GM18511 (cell line): ENCODE measurements at regions not wholly inside any gene's neighbourhood (a gene's known extent, or its start where the extent isn't known, plus 50 kb on each side); places are given as distances from the start of the nearest gene placed in this dataset.
"Not testable (repeated sequence)": the region's sequence is repeated elsewhere in the genome, so short reads cannot be mapped to it uniquely, and the experiment has no call there.

Experiments used
- ATAC-seq: cut with Tn5 transposase; IDR thresholded peaks from one replicate; pipeline ENCODE4 v1.9.1; 2021; ENCODE audit warnings: mild to moderate bottlenecking, moderate library complexity; ENCODE audit not compliant: unreplicated experiment

DNA sequence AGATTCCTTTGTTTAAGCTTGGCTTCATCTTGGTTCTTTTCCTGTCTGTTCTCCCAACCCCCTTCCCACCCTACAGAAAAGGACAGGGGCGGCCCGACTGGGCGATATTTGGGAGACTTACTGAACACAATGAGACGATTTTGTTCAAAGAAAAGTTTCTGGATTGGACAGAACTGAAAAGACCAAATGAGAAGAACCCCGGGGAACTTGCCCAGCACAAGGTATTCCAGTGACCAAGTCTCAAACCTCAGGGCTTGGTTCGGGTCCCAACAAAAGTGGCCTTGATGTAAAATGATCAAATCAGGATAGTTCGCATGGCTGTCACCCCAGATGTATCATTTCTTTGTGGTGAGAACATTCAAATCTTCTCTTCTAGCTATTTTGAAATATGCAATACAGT, 73.9 kb upstream of the LYZL2 start:
- not testable (repeated sequence) for ATAC-seq

DNA sequence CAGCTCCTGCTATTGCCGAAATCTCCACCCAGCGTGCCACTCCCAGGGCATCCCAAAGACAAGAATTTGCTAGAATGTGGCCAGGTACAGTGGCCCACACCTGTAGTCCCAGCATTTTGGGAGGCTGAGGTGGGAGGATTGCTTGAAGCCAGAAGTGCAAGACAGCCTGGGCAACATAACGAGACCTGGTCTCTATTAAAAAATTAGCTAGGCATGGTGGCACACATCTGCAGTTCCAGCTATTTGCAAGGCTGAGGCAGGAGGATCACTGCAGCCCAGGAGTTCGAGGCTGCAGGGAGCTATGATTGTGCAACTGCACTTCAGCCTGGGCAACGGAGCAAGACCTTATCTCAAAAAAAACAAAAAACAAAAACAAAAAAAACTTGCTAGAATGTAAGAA, 73.3 kb upstream of the LYZL2 start:
- ATAC-seq = no peak

- peak; percentile 74 for ATAC-seq
These were observed 72.1 kb upstream of the LYZL2 start for GRCh38 chr10:30701451-30702173.

DNA sequence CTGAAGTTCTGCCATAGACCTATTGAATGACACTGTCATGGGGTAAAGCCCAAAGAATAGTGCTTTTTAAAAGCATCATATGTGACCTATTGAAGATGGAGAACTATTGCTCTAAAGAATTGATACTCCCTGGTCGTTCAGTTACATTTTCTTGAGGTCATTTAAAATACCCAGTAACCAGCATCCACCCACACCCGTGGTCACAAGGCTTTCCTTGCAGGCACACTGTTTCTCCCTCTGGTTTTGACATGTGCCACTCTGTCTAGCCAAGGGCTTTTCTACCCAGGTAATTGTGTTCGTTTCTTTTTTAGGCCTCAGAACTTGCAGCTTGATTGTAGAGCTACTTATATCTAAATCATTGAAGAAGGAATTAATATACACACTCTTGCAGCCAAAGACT, 68.3 kb upstream of the LYZL2 start:
- ATAC-seq = no peak

DNA sequence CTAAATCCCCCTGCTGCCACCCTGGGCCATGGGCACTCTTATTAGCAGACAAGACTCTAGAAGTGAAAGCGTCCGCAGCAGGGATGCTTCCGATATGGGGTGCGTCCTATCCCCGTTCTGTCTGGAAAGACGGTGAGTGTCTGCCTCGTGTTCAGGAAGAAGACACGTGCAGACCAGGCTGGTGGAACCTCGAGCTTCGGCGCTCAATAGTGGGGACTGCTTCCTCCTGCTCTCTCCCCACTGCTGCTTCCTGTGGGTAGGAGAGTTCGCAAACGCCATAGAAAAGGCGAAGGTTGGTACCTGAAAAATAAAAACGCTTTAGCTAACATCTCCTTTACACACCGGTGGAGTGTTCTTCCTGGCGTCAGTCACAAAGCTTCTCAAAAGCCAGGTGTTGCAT, 67.7 kb upstream of the LYZL2 start:
- not testable (repeated sequence) for ATAC-seq

DNA sequence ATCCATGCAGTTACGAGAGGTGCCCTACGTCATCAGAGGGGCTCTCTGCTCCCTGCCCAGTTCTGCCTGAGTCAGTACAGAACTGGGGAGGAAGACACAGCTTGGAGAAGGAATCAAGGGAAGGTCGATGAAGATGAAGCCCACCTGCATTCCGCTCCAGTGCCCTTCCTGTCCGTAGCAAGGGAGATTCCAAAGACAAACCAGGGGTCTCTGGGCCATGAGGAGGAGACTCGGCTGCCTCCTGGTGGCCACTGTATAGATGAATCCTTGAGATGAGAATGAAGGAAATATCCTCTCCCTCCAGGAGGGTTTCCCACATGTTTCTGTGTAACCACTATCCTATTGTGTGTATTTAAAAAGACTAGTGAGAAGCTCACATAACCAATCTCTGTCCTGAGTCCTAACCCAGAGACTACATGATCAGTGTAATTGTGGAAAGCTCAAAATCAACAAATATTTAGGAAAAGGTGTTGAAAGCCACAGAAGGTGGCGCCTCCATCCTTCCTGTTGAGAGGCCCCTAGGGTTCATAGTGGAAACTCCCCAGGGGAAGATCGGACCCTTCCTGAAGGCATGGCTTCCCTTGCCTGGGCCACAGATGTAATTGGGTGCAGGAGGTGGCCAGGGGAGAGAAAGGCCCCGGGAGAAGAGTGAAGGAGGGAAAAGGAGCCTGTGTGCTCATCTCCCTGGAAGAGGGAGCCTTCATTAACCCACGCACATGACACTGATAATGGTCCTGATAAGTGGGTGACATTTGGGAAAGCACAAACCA, 67.0 kb upstream of the LYZL2 start:
- ATAC-seq = not testable (repeated sequence)

GRCh38 chr10:30695481-30696236, 66.1 kb upstream of the LYZL2 start:
- not testable (repeated sequence) for ATAC-seq

- ATAC-seq = no peak
These were observed 65.1 kb upstream of the LYZL2 start for GRCh38 chr10:30694518-30695228.

- ATAC-seq = no peak
These were observed 62.1 kb upstream of the LYZL2 start for GRCh38 chr10:30691639-30692015.

GRCh38 chr10:30690948-30691638, 61.5 kb upstream of the LYZL2 start:
- not testable (repeated sequence) for ATAC-seq

GRCh38 chr10:30688456-30688855, 58.9 kb upstream of the LYZL2 start:
- no peak for ATAC-seq

- ATAC-seq = peak; percentile 52
These were observed 58.2 kb upstream of the LYZL2 start for GRCh38 chr10:30687698-30688213.

DNA sequence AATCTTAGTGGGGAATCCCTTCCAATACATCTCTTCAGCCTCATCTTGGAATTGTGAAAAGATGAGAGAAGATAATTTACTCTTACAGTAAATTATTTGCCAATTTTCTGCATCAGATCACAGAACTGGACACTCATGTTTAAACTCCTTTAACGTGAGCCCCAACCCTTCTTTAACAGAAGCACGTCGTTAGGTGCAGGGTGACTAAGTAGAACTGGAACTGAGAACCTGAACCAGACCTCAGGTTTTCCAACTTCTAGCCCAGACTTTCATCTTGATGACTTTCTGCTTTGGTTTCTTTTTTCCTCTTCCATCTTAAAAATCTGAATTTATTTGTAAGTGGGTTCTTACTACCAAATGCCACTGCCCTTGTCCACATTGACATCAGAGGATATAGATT, 57.2 kb upstream of the LYZL2 start:
- ATAC-seq = no peak

GRCh38 chr10:30683496-30683895, 53.9 kb upstream of the LYZL2 start:
- no peak for ATAC-seq

GRCh38 chr10:30682377-30683199, 53.0 kb upstream of the LYZL2 start:
- ATAC-seq = not testable (repeated sequence)

DNA sequence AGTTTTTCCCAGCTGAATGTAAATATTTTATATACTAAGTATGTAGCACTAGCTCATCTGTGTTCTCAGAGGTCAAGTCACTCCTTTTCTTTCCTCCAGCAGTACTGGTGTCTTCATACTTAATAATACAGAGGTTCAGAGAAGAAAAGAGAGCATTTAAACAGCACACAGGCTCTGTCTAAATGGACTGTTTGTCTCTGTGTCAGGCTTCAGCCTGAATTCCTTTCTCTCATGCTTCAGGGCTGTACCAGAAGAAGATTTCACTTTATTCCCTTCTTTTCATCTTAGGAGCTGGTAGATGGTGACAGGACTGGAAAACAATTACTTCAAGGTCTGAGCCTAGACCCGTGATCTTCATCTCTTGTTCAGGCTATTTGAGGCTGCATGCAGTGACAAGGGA, 51.4 kb upstream of the LYZL2 start:
- no peak for ATAC-seq
